Lung (tissue), 11 donors: ENCODE measurements at regions not wholly inside any gene's neighbourhood (a gene's known extent, or its start where the extent isn't known, plus 50 kb on each side); places are given as distances from the start of the nearest gene placed in this dataset.

Experiments used
- ATAC-seq: fragments of 200-7000 bp; cut with Tn5 transposase; one replicate; pipeline ENCODE4 v1.9.1; 2020; ENCODE audit warnings: moderate number of reproducible peaks; ENCODE audit not compliant: insufficient read depth, low FRiP score
- DNase-seq, 3 donors: peaks; one replicate each; pipeline ENCODE4 v3.0.0-alpha.2; 2013 to 2017
- H3K27ac ChIP-seq, 2 donors: one replicate each; pipeline ENCODE4 v1.5.1; 2013; ENCODE audit warnings: mild to moderate bottlenecking in 2 of 2, moderate library complexity in 2 of 2, control low read depth in 1 of 2, inconsistent platforms in 1 of 2, low read depth in 1 of 2, low read length in 1 of 2
- H3K27me3 ChIP-seq, 3 donors: one replicate each; pipeline ENCODE4 v1.5.1; 2013; ENCODE audit warnings: low read length in 2 of 3; ENCODE audit not compliant: control insufficient read depth in 3 of 3, insufficient read depth in 3 of 3
- H3K36me3 ChIP-seq, 4 donors: one replicate each; pipeline ENCODE4 v1.5.1; 2013; ENCODE audit warnings: low read length in 4 of 4, mild to moderate bottlenecking in 1 of 4, moderate library complexity in 1 of 4; ENCODE audit not compliant: control insufficient read depth in 4 of 4, insufficient read depth in 4 of 4
- H3K4me1 ChIP-seq, 5 donors: one replicate each; pipeline ENCODE4 v1.5.1; 2013; ENCODE audit warnings: low read length in 5 of 5, mild to moderate bottlenecking in 2 of 5, moderate library complexity in 1 of 5; ENCODE audit not compliant: control insufficient read depth in 5 of 5, insufficient read depth in 5 of 5
- H3K4me3 ChIP-seq: one replicate; pipeline ENCODE4 v1.5.1; 2013; ENCODE audit warnings: mild to moderate bottlenecking, control low read depth, moderate library complexity
- H3K9ac ChIP-seq, 2 donors: one replicate each; pipeline ENCODE4 v1.5.1; 2013; ENCODE audit warnings: low read length in 2 of 2, control low read depth in 1 of 2; ENCODE audit not compliant: insufficient read depth in 1 of 2
- H3K9me3 ChIP-seq, 4 donors: one replicate each; pipeline ENCODE4 v1.5.1; 2013; ENCODE audit warnings: low read length in 3 of 4, mild to moderate bottlenecking in 1 of 4, moderate library complexity in 1 of 4; ENCODE audit not compliant: control insufficient read depth in 4 of 4, insufficient read depth in 3 of 4
- WGBS, 2 donors: extraction: QIAGEN DNeasy Blood & Tissue Kit; methylation state at CpG; one replicate each; pipeline ENCODE4 v1.1.7; 2013; 5-methylcytosine and 5-hydroxymethylcytosine counted together
- TF ChIP-seq, protein P1 (sequence below): IDR thresholded peaks from 2 replicates; pipeline ENCODE4 v1.5.1; 2012; ENCODE audit warnings: mild to moderate bottlenecking; ENCODE audit errors: control extremely low read depth, extremely low read depth
- donor health status: control.
- donor health status: control.
- donor health status: Bipolar disorder and iron deficiency.
- donor health status: healthy.
- donor health status: DM: yes; HTN: yes; CAD: no.

DNA sequence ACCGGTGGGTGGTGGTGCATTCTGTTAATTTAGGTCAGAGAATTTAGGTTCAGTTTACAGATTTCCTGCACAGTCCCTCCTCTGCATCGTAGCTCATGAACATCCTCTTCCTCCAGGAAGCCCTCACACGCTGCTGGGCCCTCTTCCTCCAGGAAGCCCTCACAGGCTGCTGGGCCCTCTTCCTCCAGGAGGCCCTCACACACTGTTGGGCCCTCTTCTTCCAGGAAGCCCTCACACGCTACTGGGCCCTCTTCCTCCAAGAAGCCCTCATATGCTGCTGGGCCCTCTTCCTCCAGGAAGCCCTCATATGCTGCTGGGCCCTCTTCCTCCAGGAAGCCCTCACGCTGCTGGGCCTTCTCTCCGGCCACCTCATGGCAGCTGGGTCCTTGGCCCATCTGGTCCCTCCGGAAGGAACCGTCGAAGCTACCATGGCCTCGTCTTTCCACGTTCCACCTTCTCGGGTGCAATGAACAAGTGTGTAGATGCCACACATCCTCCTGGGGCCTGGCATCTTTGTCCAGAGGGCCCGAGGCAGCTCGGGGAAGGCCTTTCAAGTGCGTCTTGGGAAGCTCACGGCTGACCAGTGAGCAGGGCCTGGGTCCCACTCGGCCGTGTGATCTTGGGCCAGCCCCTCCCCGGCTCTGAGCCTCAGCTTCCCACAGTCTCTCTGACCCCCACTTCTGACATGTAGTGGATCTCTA lies 58.9 kb upstream of the PPARA start:
- Histone ChIP-seq H3K9me3 (no peaks in the 10 kb centered on the region), H3K27ac (peak overlapping the region in 1 of 2 donors; percentile 91), H3K4me1 (peaks cover 12 to 54% (median 15%) of the 10 kb centered on the region in 5 donors), H3K27me3 (no peaks in the 10 kb centered on the region), H3K4me3 (no peak overlapping the region), H3K36me3 (peaks cover 0 to 48% (median 22%) of the 10 kb centered on the region in 4 donors), H3K9ac (no peak overlapping the region)
- DNase-seq (no peak), ATAC-seq (no peak)
- TF ChIP-seq, protein P1, sequence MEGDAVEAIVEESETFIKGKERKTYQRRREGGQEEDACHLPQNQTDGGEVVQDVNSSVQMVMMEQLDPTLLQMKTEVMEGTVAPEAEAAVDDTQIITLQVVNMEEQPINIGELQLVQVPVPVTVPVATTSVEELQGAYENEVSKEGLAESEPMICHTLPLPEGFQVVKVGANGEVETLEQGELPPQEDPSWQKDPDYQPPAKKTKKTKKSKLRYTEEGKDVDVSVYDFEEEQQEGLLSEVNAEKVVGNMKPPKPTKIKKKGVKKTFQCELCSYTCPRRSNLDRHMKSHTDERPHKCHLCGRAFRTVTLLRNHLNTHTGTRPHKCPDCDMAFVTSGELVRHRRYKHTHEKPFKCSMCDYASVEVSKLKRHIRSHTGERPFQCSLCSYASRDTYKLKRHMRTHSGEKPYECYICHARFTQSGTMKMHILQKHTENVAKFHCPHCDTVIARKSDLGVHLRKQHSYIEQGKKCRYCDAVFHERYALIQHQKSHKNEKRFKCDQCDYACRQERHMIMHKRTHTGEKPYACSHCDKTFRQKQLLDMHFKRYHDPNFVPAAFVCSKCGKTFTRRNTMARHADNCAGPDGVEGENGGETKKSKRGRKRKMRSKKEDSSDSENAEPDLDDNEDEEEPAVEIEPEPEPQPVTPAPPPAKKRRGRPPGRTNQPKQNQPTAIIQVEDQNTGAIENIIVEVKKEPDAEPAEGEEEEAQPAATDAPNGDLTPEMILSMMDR, result no peak
- 71 to 78% methylated on average over 19 of the region's 19 CpGs for WGBS, 2 donors

DNA sequence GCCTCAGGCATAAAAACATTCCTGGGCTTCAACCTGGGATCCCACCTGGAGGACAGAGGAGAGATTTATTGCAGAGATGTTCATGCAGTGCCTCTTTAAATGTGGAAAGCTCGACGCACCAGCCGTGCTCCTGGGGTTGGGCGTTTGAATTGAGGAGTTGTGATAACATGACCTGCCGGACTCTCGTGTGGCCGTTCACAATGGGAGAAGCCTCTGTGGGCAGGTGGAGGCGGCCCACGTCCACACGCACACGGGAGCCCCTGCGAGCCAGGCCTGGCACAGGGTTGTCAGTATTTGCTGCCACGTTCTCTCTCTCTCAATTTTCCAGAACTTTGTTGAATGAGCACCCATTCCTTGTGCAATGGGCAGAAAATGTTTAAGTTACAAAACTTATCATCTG lies 58.3 kb upstream of the PPARA start:
- ATAC-seq (no peak), DNase-seq (no peak)
- Histone ChIP-seq H3K27me3 (no peaks in the 10 kb centered on the region), H3K4me3 (no peak overlapping the region), H3K9ac (no peak overlapping the region), H3K36me3 (peaks cover 0 to 49% (median 20%) of the 10 kb centered on the region in 4 donors), H3K27ac (peak overlapping the region in 1 of 2 donors; percentile 91), H3K4me1 (peaks cover 8 to 57% (median 14%) of the 10 kb centered on the region in 5 donors), H3K9me3 (no peaks in the 10 kb centered on the region)
- TF ChIP-seq, protein P1, result no peak
- 64 to 90% methylated on average over 13 of the region's 13 CpGs for WGBS, 2 donors

DNA sequence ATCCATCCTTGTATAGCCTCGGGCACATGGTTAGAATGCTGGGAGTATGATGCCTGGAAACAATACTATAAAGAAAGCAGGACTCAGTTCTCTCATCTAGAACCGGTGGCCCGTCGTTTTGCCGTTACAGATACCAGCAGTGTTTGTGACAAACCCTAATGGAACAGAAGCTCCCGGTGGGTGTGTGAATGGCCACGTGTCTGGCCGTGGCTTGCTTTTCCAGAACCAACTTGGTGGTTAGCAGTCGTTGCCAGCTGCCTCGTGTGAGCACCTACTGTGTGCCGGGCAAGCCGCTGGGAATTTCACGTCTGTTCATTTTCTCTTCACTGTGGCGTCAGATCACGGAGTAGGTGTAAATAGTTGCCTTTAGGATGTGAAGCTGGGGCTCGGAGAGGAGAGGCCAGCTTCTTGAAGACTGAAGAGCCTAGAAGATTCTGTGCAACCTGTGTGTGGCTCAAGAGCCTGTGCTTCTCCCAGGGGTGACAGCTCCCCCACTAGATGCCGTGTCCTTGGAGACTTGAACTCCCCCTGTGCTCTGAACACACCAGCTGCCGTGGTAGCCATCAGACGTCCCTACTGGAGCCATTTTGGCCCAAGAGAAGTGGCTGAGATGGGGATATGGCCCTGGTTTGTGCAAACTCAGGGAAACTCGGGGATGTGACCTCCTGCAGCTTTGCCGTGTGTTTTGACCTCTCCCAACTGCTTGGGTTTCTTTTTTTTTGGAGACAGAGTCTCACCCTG lies 57.5 kb upstream of the PPARA start:
- H3K4me3 ChIP-seq, result no peak overlapping the region
- ATAC-seq (no peak), DNase-seq (no peak)
- peaks cover 0 to 49% (median 11%) of the 10 kb centered on the region in 5 donors for H3K4me1 ChIP-seq
- peak overlapping the region in 1 of 2 donors; percentile 81 for H3K27ac ChIP-seq
- WGBS, 2 donors, result 65 to 79% methylated on average over 21 of the region's 21 CpGs
- TF ChIP-seq, protein P1, result no peak
- H3K9me3 ChIP-seq, result no peaks in the 10 kb centered on the region
- H3K36me3 ChIP-seq, result peaks cover 0 to 43% (median 18%) of the 10 kb centered on the region in 4 donors
- no peak overlapping the region for H3K9ac ChIP-seq
- H3K27me3 ChIP-seq, result no peaks in the 10 kb centered on the region
